K562 (cell line): ENCODE measurements at regions not wholly inside any gene's neighbourhood (a gene's known extent, or its start where the extent isn't known, plus 50 kb on each side); places are given as distances from the start of the nearest gene placed in this dataset.

ENCODE experiments used
- BACH1 ChIP-seq: fragments of 200-800 bp; sonication (Bioruptor generic); IDR thresholded peaks from 2 replicates; pipeline ENCODE4 v1.6.1; 2016; ENCODE audit warnings: missing genetic modification characterization, missing compliant biosample characterization
- ESRRB ChIP-seq: fragments of 250-450 bp; sonication (Bioruptor Pico); IDR thresholded peaks from 2 replicates; pipeline ENCODE4 v1.5.0; 2020; ENCODE audit warnings: mild to moderate bottlenecking, moderate library complexity, borderline replicate concordance
- FOXA3 ChIP-seq, 2 experiments: fragments of 450-650 bp in 1 of 2; sonication (generic) in 1 of 2; formaldehyde crosslinking; IDR thresholded peaks in 1 of 2; conservative IDR thresholded peaks in 1 of 2; 2 replicates each; pipeline versions ENCODE4 v1.4.0 to v1.8.0; 2020 to 2022; ENCODE audit warnings: mild to moderate bottlenecking in 2 of 2, missing genetic modification reagents in 1 of 2
- MAFF ChIP-seq: IDR thresholded peaks from 2 replicates; pipeline ENCODE4 v1.6.1; 2012; ENCODE audit warnings: low read length, improper control_type of control experiment
- MEIS2 ChIP-seq: fragments of 450-650 bp; IDR thresholded peaks from 2 replicates; pipeline ENCODE4 v1.6.1; 2014; ENCODE audit warnings: mild to moderate bottlenecking; ENCODE audit not compliant: partially characterized antibody
- PHTF2 ChIP-seq: fragments of 250-450 bp; sonication (Bioruptor Pico); IDR thresholded peaks from 2 replicates; pipeline ENCODE4 v1.5.0; 2021; ENCODE audit warnings: mild to moderate bottlenecking
- RHOXF2B ChIP-seq: fragments of 250-450 bp; sonication (Bioruptor Pico); conservative IDR thresholded peaks from 2 replicates; pipeline ENCODE4 v1.5.1; 2021
- TARDBP ChIP-seq: fragments of 450-650 bp; IDR thresholded peaks from 2 replicates; pipeline ENCODE4 v1.6.1; 2016
- THRAP3 ChIP-seq: fragments of 450-650 bp; IDR thresholded peaks from 2 replicates; pipeline ENCODE4 v1.6.1; 2016; ENCODE audit warnings: mild to moderate bottlenecking, inconsistent platforms, borderline replicate concordance
- TRIM24 ChIP-seq, 2 experiments: fragments of 450-650 bp; IDR thresholded peaks; 2 replicates each; pipeline ENCODE4 v1.6.1; 2016
- ZEB2 ChIP-seq: fragments of 450-650 bp; IDR thresholded peaks from 2 replicates; pipeline ENCODE4 v1.6.1; 2016
- ZNF408 ChIP-seq: fragments of 250-450 bp; sonication (Bioruptor Pico); IDR thresholded peaks from 2 replicates; pipeline ENCODE4 v1.4.0; 2020; ENCODE audit warnings: low read depth, mild to moderate bottlenecking, moderate library complexity
- TF ChIP-seq, protein P1 (sequence below): fragments of 250-450 bp; sonication (Bioruptor Pico); IDR thresholded peaks from 2 replicates; pipeline ENCODE4 v1.5.0; 2021; ENCODE audit warnings: mild to moderate bottlenecking, borderline replicate concordance
- TF ChIP-seq, protein P2 (sequence below): fragments of 450-650 bp; IDR thresholded peaks from one replicate; pipeline ENCODE4 v1.6.1; 2018; ENCODE audit warnings: mild to moderate bottlenecking, moderate library complexity; ENCODE audit not compliant: partially characterized antibody
- TF ChIP-seq, protein P3 (sequence below): fragments of 250-450 bp; sonication (Bioruptor Pico); IDR thresholded peaks from 2 replicates; pipeline ENCODE4 v1.4.0; 2020; ENCODE audit warnings: mild to moderate bottlenecking, moderate library complexity

DNA sequence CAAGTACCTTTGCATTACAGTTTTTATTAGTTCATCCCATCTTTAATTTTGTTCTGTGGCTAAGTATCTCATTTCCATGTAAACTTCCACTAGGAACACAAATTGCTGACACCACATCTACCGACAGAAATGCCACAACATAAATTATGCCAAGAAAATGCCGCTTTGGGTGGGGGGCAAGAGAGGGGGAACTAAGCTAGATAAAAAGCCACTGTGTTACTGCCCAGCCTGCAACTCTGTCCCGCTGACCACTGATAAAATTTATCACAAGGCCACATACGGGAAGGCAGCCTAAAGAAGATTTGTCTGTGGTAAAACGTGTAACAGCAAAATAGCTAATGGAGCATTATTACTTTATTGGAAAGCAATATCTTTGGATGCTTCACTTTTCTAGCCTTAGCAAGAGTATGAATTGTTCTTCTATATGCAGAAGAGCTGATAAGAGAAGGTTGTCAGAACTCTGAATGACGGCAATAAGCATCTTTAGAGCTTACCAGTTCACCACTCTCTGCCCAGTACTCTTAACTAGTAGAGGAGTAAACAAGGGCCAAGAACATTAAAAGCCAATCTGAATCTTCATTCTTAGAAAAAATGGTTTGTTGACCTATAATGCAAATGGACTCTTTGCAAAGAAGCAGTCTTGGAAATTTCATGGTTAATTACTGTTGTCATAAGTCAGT, 172.2 kb upstream of the MEF2C start (continued):
- no peak for TF ChIP-seq THRAP3
- no peak for TF ChIP-seq ESRRB
- TF ChIP-seq, protein P1, sequence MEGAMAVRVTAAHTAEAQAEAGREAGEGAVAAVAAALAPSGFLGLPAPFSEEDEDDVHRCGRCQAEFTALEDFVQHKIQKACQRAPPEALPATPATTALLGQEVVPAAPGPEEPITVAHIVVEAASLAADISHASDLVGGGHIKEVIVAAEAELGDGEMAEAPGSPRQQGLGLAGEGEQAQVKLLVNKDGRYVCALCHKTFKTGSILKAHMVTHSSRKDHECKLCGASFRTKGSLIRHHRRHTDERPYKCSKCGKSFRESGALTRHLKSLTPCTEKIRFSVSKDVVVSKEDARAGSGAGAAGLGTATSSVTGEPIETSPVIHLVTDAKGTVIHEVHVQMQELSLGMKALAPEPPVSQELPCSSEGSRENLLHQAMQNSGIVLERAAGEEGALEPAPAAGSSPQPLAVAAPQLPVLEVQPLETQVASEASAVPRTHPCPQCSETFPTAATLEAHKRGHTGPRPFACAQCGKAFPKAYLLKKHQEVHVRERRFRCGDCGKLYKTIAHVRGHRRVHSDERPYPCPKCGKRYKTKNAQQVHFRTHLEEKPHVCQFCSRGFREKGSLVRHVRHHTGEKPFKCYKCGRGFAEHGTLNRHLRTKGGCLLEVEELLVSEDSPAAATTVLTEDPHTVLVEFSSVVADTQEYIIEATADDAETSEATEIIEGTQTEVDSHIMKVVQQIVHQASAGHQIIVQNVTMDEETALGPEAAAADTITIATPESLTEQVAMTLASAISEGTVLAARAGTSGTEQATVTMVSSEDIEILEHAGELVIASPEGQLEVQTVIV (CRISPR knock-in tag), result no peak
- 0 out of 4 replicates have a peak, but pooled peaks of 1 of the 2 experiments have one; percentile 3 for TF ChIP-seq FOXA3 (CRISPR knock-in tag; conservative IDR thresholded peaks at IDR 0.05 in 1 of 2, IDR thresholded peaks at IDR 0.05 in 1 of 2)
- no peak for TF ChIP-seq PHTF2 (CRISPR knock-in tag)
- peak; percentile 47; the same call in 1 of the 2 replicates for TF ChIP-seq MAFF
- no peak for TF ChIP-seq ZEB2
- no peak for TF ChIP-seq TARDBP
- TF ChIP-seq TRIM24 (IDR thresholded peaks at IDR 0.05), result peak; percentile 26 to 49; a peak in 3 of 4 replicates
- no peak for TF ChIP-seq ZNF408
- TF ChIP-seq, protein P2, sequence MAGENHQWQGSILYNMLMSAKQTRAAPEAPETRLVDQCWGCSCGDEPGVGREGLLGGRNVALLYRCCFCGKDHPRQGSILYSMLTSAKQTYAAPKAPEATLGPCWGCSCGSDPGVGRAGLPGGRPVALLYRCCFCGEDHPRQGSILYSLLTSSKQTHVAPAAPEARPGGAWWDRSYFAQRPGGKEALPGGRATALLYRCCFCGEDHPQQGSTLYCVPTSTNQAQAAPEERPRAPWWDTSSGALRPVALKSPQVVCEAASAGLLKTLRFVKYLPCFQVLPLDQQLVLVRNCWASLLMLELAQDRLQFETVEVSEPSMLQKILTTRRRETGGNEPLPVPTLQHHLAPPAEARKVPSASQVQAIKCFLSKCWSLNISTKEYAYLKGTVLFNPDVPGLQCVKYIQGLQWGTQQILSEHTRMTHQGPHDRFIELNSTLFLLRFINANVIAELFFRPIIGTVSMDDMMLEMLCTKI, result no peak
- no peak for TF ChIP-seq RHOXF2B
- TF ChIP-seq BACH1 (tag), result 0 out of 2 replicates have a peak, but pooled peaks have one; percentile 27
- TF ChIP-seq, protein P3, sequence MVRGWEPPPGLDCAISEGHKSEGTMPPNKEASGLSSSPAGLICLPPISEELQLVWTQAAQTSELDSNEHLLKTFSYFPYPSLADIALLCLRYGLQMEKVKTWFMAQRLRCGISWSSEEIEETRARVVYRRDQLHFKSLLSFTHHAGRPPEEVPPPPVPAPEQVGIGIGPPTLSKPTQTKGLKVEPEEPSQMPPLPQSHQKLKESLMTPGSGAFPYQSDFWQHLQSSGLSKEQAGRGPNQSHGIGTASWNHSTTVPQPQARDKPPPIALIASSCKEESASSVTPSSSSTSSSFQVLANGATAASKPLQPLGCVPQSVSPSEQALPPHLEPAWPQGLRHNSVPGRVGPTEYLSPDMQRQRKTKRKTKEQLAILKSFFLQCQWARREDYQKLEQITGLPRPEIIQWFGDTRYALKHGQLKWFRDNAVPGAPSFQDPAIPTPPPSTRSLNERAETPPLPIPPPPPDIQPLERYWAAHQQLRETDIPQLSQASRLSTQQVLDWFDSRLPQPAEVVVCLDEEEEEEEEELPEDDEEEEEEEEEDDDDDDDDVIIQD (CRISPR knock-in tag), result no peak
- peak; percentile 74 for TF ChIP-seq MEIS2
